K562 (cell line): ENCODE measurements at regions not wholly inside any gene's neighbourhood (a gene's known extent, or its start where the extent isn't known, plus 50 kb on each side); places are given as distances from the start of the nearest gene placed in this dataset.

Experiments used
- ATAC-seq: fragments of 200-7000 bp; cut with Tn5 transposase; 3 replicates; pipeline ENCODE4 v1.9.1; 2020; ENCODE audit warnings: moderate library complexity
- BruUV-seq: library from RNA; stranded (reverse); fragments of 400-500 nt; replicated peaks from 2 replicates; lab custom pipeline; 2021; lab: Mats Ljungman, UMichigan
- CTCF ChIA-PET: fragments of 300-600 bp; formaldehyde crosslinking; extraction: SDS; loops from one replicate; lab custom pipeline; 2021; ENCODE audit warnings: low intra/inter-chr PET ratio; lab: Yijun Ruan, JAX
- POLR2A ChIA-PET: fragments of 300-600, 350-650 bp; sonication (Branson Sonifier 250); formaldehyde crosslinking; extraction: SDS; loops from one replicate; lab custom pipeline; 2021; ENCODE audit warnings: antibody characterized with exemption, inconsistent platforms; lab: Yijun Ruan, JAX
- DNase-seq, 4 experiments: peaks; one replicate each; pipeline versions ENCODE4 v3.0.0 to v3.0.0-alpha.2; 2011 to 2018; ENCODE audit warnings: low spot score in 3 of 4, mixed read lengths in 3 of 4; ENCODE audit errors: extremely low read depth in 1 of 4
- FAIRE-seq: peaks from 2 replicates; lab custom pipeline; 2011; peaks lifted over from hg19 to GRCh38; lab: Jason Lieb, UNC
- H2AFZ ChIP-seq: 2 replicates; pipeline ENCODE4 v1.6.0; 2011; ENCODE audit warnings: low read depth, low read length, control low read depth, inconsistent platforms
- H3K27ac ChIP-seq: fragments of 200-600 bp; 3 replicates; pipeline ENCODE4 v1.8.0; 2011; ENCODE audit warnings: low read depth, mild to moderate bottlenecking, control low read depth, inconsistent platforms, low read length, moderate library complexity, mixed read lengths; ENCODE audit errors: extremely low read depth
- H3K27me3 ChIP-seq, 2 experiments: fragments of 300-600 bp in 1 of 2; 2 replicates in 1 of 2; 3 replicates in 1 of 2; pipeline versions ENCODE4 v1.6.0 to v1.8.0; 2011; ENCODE audit warnings: inconsistent platforms in 2 of 2, low read length in 2 of 2, mild to moderate bottlenecking in 1 of 2, mixed read lengths in 1 of 2, moderate library complexity in 1 of 2; ENCODE audit not compliant: control insufficient read depth in 2 of 2, insufficient read depth in 2 of 2
- H3K36me3 ChIP-seq: fragments of 300-600 bp; 3 replicates; pipeline ENCODE4 v1.8.0; 2011; ENCODE audit warnings: mild to moderate bottlenecking, low read length, inconsistent platforms; ENCODE audit not compliant: control insufficient read depth, insufficient read depth
- H3K4me1 ChIP-seq, 2 experiments: fragments of 200-600 bp in 1 of 2; replicated peaks in 1 of 2; 2 replicates in 1 of 2; 3 replicates in 1 of 2; pipeline versions ENCODE4 v1.5.1 to v1.8.0; 2011; ENCODE audit warnings: inconsistent platforms in 2 of 2, low read length in 2 of 2, mild to moderate bottlenecking in 1 of 2, mixed read lengths in 1 of 2, moderate library complexity in 1 of 2; ENCODE audit not compliant: control insufficient read depth in 2 of 2, insufficient read depth in 2 of 2
- H3K4me2 ChIP-seq: 2 replicates; pipeline ENCODE4 v1.6.1; 2011; ENCODE audit warnings: low read length, control low read depth, inconsistent platforms, mixed read lengths; ENCODE audit not compliant: insufficient read depth
- H3K4me3 ChIP-seq: fragments of 200-600 bp; sonication (generic), shearing (Covaris generic); 2 replicates; pipeline ENCODE4 v1.5.1; 2016; ENCODE audit warnings: control low read depth, inconsistent platforms
- H3K79me2 ChIP-seq: fragments of 200-600 bp; 3 replicates; pipeline ENCODE4 v1.8.0; 2011; ENCODE audit warnings: low read length, inconsistent platforms; ENCODE audit not compliant: control insufficient read depth, insufficient read depth
- H3K9ac ChIP-seq, 2 experiments: 2 replicates each; pipeline versions ENCODE4 v1.6.0 to v1.6.1; 2011; ENCODE audit warnings: low read depth in 2 of 2, low read length in 2 of 2, control low read depth in 1 of 2, inconsistent platforms in 1 of 2, mild to moderate bottlenecking in 1 of 2, mixed read lengths in 1 of 2; ENCODE audit not compliant: insufficient read depth in 1 of 2
- H3K9me1 ChIP-seq: one replicate; pipeline ENCODE4 v1.6.0; 2011; ENCODE audit warnings: inconsistent platforms, mild to moderate bottlenecking, low read length, moderate library complexity; ENCODE audit not compliant: control insufficient read depth, insufficient read depth
- H3K9me3 ChIP-seq: replicated peaks from 2 replicates; pipeline ENCODE4 v1.5.1; 2011; ENCODE audit warnings: low read depth, low read length, inconsistent platforms; ENCODE audit not compliant: control insufficient read depth, insufficient read depth
- H4K20me1 ChIP-seq: replicated peaks from 2 replicates; pipeline ENCODE4 v1.6.1; 2011; ENCODE audit warnings: low read length, inconsistent platforms, mixed read lengths; ENCODE audit not compliant: control insufficient read depth, insufficient read depth
- FOXK2 ChIP-seq, 2 experiments: fragments of 450-650 bp; IDR thresholded peaks in 1 of 2; conservative IDR thresholded peaks in 1 of 2; 2 replicates each; pipeline ENCODE4 v1.6.1; 2016; ENCODE audit warnings: low read depth in 2 of 2, mild to moderate bottlenecking in 1 of 2
- GATAD2A ChIP-seq: fragments of 450-650 bp; IDR thresholded peaks from 2 replicates; pipeline ENCODE4 v1.6.1; 2017
- PHF8 ChIP-seq: fragments of 200-600 bp; sonication (generic); IDR thresholded peaks from 2 replicates; pipeline ENCODE4 v1.6.1; 2012; ENCODE audit warnings: mixed run types, mild to moderate bottlenecking, inconsistent platforms, low read length, moderate library complexity, borderline replicate concordance
- ZNF384 ChIP-seq: IDR thresholded peaks from 2 replicates; pipeline ENCODE4 v1.6.1; 2012; ENCODE audit warnings: low read depth, low read length, improper control_type of control experiment
- WGBS: fragments of 100-300 bp; shearing (Covaris generic); methylation state at CpG from one replicate; pipeline ENCODE4 v1.1.6; 2016; ENCODE audit warnings: low coverage, mixed read lengths; ENCODE audit not compliant: insufficient coverage; ENCODE audit errors: missing lambda C conversion rate; 5-methylcytosine and 5-hydroxymethylcytosine counted together
- in situ Hi-C: fragments of 300-500 bp; cut with MboI; formaldehyde crosslinking; loops from 4 replicates; pipeline ENCODE4 v1.15.0; 2018; ENCODE audit warnings: inconsistent platforms, mixed read lengths
- intact Hi-C: fragments of 100-400 bp; cut with micrococcal nuclease; formaldehyde crosslinking; loops from 2 replicates; pipeline ENCODE4 v1.14.2; 2022
- TF ChIP-seq, protein P1 (sequence below): sonication (generic); formaldehyde crosslinking; IDR thresholded peaks from 2 replicates; pipeline ENCODE4 v1.8.0; 2022; ENCODE audit warnings: missing genetic modification reagents, mild to moderate bottlenecking, borderline replicate concordance
- TF ChIP-seq, protein P2 (sequence below), 2 experiments: IDR thresholded peaks in 1 of 2; conservative IDR thresholded peaks in 1 of 2; 2 replicates each; pipeline ENCODE4 v1.6.1; 2016; ENCODE audit warnings: low read depth in 2 of 2, mild to moderate bottlenecking in 1 of 2, missing compliant biosample characterization in 1 of 2, missing genetic modification characterization in 1 of 2, moderate library complexity in 1 of 2

DNA sequence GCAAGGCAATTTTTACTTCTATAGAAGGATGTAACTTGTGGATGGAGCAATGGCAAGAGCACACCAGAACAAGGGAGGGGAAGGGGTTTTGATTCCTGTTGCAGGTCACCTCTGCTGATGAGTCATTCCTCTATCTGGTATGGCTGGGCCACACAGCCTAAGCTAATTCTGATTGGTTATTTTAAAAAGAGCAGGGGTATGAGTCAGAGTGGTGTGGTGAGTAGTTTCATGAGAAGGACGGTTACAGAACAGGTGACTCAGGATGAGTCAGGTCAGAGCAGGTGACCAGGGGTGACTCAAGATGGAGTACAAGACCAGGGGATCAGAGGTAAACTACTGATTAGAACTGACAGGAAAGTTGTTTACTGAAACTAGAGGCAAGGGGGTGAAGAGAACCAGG lies 231.9 kb upstream of the USP9Y start:
- Histone ChIP-seq H3K9ac (no peak overlapping the region), H3K79me2 (no peaks in the 10 kb centered on the region), H4K20me1 (no peaks in the 10 kb centered on the region), H3K4me1 (no peaks in the 10 kb centered on the region), H3K9me1 (no peaks in the 10 kb centered on the region), H3K4me2 (no peak overlapping the region), H3K36me3 (no peaks in the 10 kb centered on the region), H3K4me3 (no peak overlapping the region), H2AFZ (no peak overlapping the region), H3K9me3 (no peaks in the 10 kb centered on the region), H3K27me3 (no peaks in the 10 kb centered on the region), H3K27ac (no peak overlapping the region)
- FAIRE-seq (no peak), DNase-seq (no peak), ATAC-seq (no peak)
- CTCF ChIA-PET, result no interaction called here
- no peak for TF ChIP-seq ZNF384
- TF ChIP-seq, protein P1, sequence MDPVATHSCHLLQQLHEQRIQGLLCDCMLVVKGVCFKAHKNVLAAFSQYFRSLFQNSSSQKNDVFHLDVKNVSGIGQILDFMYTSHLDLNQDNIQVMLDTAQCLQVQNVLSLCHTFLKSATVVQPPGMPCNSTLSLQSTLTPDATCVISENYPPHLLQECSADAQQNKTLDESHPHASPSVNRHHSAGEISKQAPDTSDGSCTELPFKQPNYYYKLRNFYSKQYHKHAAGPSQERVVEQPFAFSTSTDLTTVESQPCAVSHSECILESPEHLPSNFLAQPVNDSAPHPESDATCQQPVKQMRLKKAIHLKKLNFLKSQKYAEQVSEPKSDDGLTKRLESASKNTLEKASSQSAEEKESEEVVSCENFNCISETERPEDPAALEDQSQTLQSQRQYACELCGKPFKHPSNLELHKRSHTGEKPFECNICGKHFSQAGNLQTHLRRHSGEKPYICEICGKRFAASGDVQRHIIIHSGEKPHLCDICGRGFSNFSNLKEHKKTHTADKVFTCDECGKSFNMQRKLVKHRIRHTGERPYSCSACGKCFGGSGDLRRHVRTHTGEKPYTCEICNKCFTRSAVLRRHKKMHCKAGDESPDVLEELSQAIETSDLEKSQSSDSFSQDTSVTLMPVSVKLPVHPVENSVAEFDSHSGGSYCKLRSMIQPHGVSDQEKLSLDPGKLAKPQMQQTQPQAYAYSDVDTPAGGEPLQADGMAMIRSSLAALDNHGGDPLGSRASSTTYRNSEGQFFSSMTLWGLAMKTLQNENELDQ, result no peak
- TF ChIP-seq PHF8, result no peak
- TF ChIP-seq, protein P2, sequence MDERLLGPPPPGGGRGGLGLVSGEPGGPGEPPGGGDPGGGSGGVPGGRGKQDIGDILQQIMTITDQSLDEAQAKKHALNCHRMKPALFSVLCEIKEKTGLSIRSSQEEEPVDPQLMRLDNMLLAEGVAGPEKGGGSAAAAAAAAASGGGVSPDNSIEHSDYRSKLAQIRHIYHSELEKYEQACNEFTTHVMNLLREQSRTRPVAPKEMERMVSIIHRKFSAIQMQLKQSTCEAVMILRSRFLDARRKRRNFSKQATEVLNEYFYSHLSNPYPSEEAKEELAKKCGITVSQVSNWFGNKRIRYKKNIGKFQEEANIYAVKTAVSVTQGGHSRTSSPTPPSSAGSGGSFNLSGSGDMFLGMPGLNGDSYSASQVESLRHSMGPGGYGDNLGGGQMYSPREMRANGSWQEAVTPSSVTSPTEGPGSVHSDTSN (CRISPR knock-in tag; IDR thresholded peaks at IDR 0.05; ENCODE audit: low read depth), result no peak
- TF ChIP-seq, protein P2 (tag; conservative IDR thresholded peaks at IDR 0.05; ENCODE audit: low read depth), result no peak
- no peak for TF ChIP-seq FOXK2 (conservative IDR thresholded peaks at IDR 0.05 in 1 of 2, IDR thresholded peaks at IDR 0.05 in 1 of 2; ENCODE audit: low read depth in 2 of 2)
- no peak for TF ChIP-seq GATAD2A
- WGBS, result no CpG with 5 or more reads among the region's 1 CpG
- no TSS peak for BruUV-seq
- intact Hi-C loops, result no loop called here
- POLR2A ChIA-PET, result no interaction called here
- in situ Hi-C loops, result no loop called here
